ENCODE measurements at regions not wholly inside any gene's neighbourhood (a gene's known extent, or its start where the extent isn't known, plus 50 kb on each side); places are given as distances from the start of the nearest gene placed in this dataset.

GRCh38 chr6:19552588-19552987 is 284.6 kb upstream of the ID4 start:
- Histone ChIP-seq H2AFZ (ENCODE audit: low read depth) (no peak overlapping the region), H3K27me3 (ENCODE audit: insufficient read depth, low read depth) (no peaks in the 10 kb centered on the region), H3K9ac (no peak overlapping the region), H3K79me2 (ENCODE audit: insufficient read depth, low read depth) (no peaks in the 10 kb centered on the region), H3K4me2 (no peak overlapping the region), H3K36me3 (ENCODE audit: insufficient read depth) (no peaks in the 10 kb centered on the region), H3K4me1 (ENCODE audit: low read depth, poor library complexity, severe bottlenecking) (no peaks in the 10 kb centered on the region), H3K27ac (no peak overlapping the region), H4K20me1 (ENCODE audit: insufficient read depth) (no peaks in the 10 kb centered on the region), H3K4me3 (IDR thresholded peaks at IDR 0.05; ENCODE audit: insufficient read depth, low read depth, low read length) (no peak overlapping the region)
- TF ChIP-seq CTCF (conservative IDR thresholded peaks at IDR 0.05; ENCODE audit: low read depth, low read length): no peak

- Histone ChIP-seq H3K4me3 (IDR thresholded peaks at IDR 0.05; ENCODE audit: insufficient read depth, low read depth, low read length) (no peak overlapping the region), H4K20me1 (ENCODE audit: insufficient read depth) (no peaks in the 10 kb centered on the region), H3K4me1 (ENCODE audit: low read depth, poor library complexity, severe bottlenecking) (no peaks in the 10 kb centered on the region), H2AFZ (ENCODE audit: low read depth) (no peak overlapping the region), H3K4me2 (no peak overlapping the region), H3K27me3 (ENCODE audit: insufficient read depth, low read depth) (no peaks in the 10 kb centered on the region), H3K36me3 (ENCODE audit: insufficient read depth) (no peaks in the 10 kb centered on the region), H3K79me2 (ENCODE audit: insufficient read depth, low read depth) (no peaks in the 10 kb centered on the region), H3K27ac (no peak overlapping the region), H3K9ac (no peak overlapping the region)
- no peak for TF ChIP-seq CTCF (conservative IDR thresholded peaks at IDR 0.05; ENCODE audit: low read depth, low read length)
These were observed 282.6 kb upstream of the ID4 start for GRCh38 chr6:19554356-19555225.

GRCh38 chr6:19557191-19557590 is 280.0 kb upstream of the ID4 start:
- no peak overlapping the region for H3K4me3 ChIP-seq (IDR thresholded peaks at IDR 0.05; ENCODE audit: insufficient read depth, low read depth, low read length)
- H3K36me3 ChIP-seq (ENCODE audit: insufficient read depth): no peaks in the 10 kb centered on the region
- no peaks in the 10 kb centered on the region for H3K4me1 ChIP-seq (ENCODE audit: low read depth, poor library complexity, severe bottlenecking)
- no peak overlapping the region for H3K4me2 ChIP-seq
- no peaks in the 10 kb centered on the region for H3K79me2 ChIP-seq (ENCODE audit: insufficient read depth, low read depth)
- H4K20me1 ChIP-seq (ENCODE audit: insufficient read depth): no peaks in the 10 kb centered on the region
- no peak overlapping the region for H2AFZ ChIP-seq (ENCODE audit: low read depth)
- H3K9ac ChIP-seq: no peak overlapping the region
- H3K27me3 ChIP-seq (ENCODE audit: insufficient read depth, low read depth): no peaks in the 10 kb centered on the region
- TF ChIP-seq CTCF (conservative IDR thresholded peaks at IDR 0.05; ENCODE audit: low read depth, low read length): no peak
- no peak overlapping the region for H3K27ac ChIP-seq

- TF ChIP-seq CTCF (conservative IDR thresholded peaks at IDR 0.05; ENCODE audit: low read depth, low read length): no peak
- no peak overlapping the region for H2AFZ ChIP-seq (ENCODE audit: low read depth)
These were observed 279.0 kb upstream of the ID4 start for GRCh38 chr6:19558201-19558600.

More at GRCh38 chr6:19558201-19558600, 279.0 kb upstream of the ID4 start:
- Histone ChIP-seq H3K4me1 (ENCODE audit: low read depth, poor library complexity, severe bottlenecking) (no peaks in the 10 kb centered on the region), H4K20me1 (ENCODE audit: insufficient read depth) (no peaks in the 10 kb centered on the region), H3K36me3 (ENCODE audit: insufficient read depth) (no peaks in the 10 kb centered on the region), H3K4me3 (IDR thresholded peaks at IDR 0.05; ENCODE audit: insufficient read depth, low read depth, low read length) (no peak overlapping the region), H3K27me3 (ENCODE audit: insufficient read depth, low read depth) (no peaks in the 10 kb centered on the region), H3K4me2 (no peak overlapping the region), H3K27ac (no peak overlapping the region), H3K79me2 (ENCODE audit: insufficient read depth, low read depth) (no peaks in the 10 kb centered on the region), H3K9ac (no peak overlapping the region)
